Colonic mucosa (tissue), 4 donors: ENCODE measurements at regions not wholly inside any gene's neighbourhood (a gene's known extent, or its start where the extent isn't known, plus 50 kb on each side); places are given as distances from the start of the nearest gene placed in this dataset.

Source experiments
- DNase-seq: peaks from one replicate; pipeline ENCODE4 v3.0.0-alpha.2; 2020
- H3K27ac ChIP-seq: fragments of 200-600 bp; one replicate; pipeline ENCODE4 v1.8.0; 2021
- H3K27me3 ChIP-seq: fragments of 200-600 bp; one replicate; pipeline ENCODE4 v1.8.0; 2021
- H3K36me3 ChIP-seq: fragments of 200-600 bp; one replicate; pipeline ENCODE4 v1.8.0; 2021
- H3K4me1 ChIP-seq: fragments of 200-600 bp; one replicate; pipeline ENCODE4 v1.8.0; 2021; ENCODE audit warnings: mild to moderate bottlenecking
- H3K4me3 ChIP-seq: fragments of 200-600 bp; one replicate; pipeline ENCODE4 v1.8.0; 2021
- H3K9ac ChIP-seq, 2 donors: one replicate each; pipeline ENCODE4 v1.7.0; 2013; ENCODE audit warnings: control low read depth in 2 of 2, low read depth in 2 of 2, low read length in 2 of 2
- H3K9me3 ChIP-seq: fragments of 200-600 bp; one replicate; pipeline ENCODE4 v1.8.0; 2021
- CTCF ChIP-seq: fragments of 200-600 bp; IDR thresholded peaks from one replicate; pipeline ENCODE4 v1.8.0; 2022; ENCODE audit warnings: antibody characterized with exemption, mild to moderate bottlenecking
- intact Hi-C: fragments of 100-400 bp; cut with DNase I; formaldehyde crosslinking; loops from one replicate; pipeline ENCODE4 v1.14.1; 2022
- donor health status: healthy.
- donor health status: DM: no; HTN: no; CAD: no.
- donor health status: DM: no; HTN: no; CAD: no.

- no peak for DNase-seq
- Histone ChIP-seq H3K9me3 (no peaks in the 10 kb centered on the region), H3K9ac (no peak overlapping the region), H3K27me3 (no peaks in the 10 kb centered on the region), H3K36me3 (no peaks in the 10 kb centered on the region), H3K4me3 (no peak overlapping the region), H3K4me1 (no peaks in the 10 kb centered on the region), H3K27ac (no peak overlapping the region)
- TF ChIP-seq CTCF = no peak
- intact Hi-C loops = no loop called here
Measured at GRCh38 chr4:167775375-167775774, 317.0 kb upstream of the ANXA10 start.

GRCh38 chr4:167779280-167779679, 313.1 kb upstream of the ANXA10 start:
- no peak overlapping the region for H3K9ac ChIP-seq
- DNase-seq = no peak
- no peaks in the 10 kb centered on the region for H3K27me3 ChIP-seq
- H3K9me3 ChIP-seq = no peaks in the 10 kb centered on the region
- no peaks in the 10 kb centered on the region for H3K4me1 ChIP-seq
- H3K27ac ChIP-seq = no peak overlapping the region
- no peak overlapping the region for H3K4me3 ChIP-seq
- no peak for TF ChIP-seq CTCF
- H3K36me3 ChIP-seq = no peaks in the 10 kb centered on the region
- intact Hi-C loops = no loop called here

GRCh38 chr4:167779864-167780263, 312.5 kb upstream of the ANXA10 start:
- no peak for TF ChIP-seq CTCF
- no peaks in the 10 kb centered on the region for H3K4me1 ChIP-seq
- no peaks in the 10 kb centered on the region for H3K27me3 ChIP-seq
- H3K4me3 ChIP-seq = no peak overlapping the region
- no peak for DNase-seq
- intact Hi-C loops = no loop called here
- no peak overlapping the region for H3K27ac ChIP-seq
- H3K36me3 ChIP-seq = no peaks in the 10 kb centered on the region
- no peak overlapping the region for H3K9ac ChIP-seq
- H3K9me3 ChIP-seq = no peaks in the 10 kb centered on the region

GRCh38 chr4:167784826-167785225, 307.5 kb upstream of the ANXA10 start:
- Histone ChIP-seq H3K9ac (no peak overlapping the region), H3K9me3 (no peaks in the 10 kb centered on the region), H3K27ac (no peak overlapping the region), H3K27me3 (no peaks in the 10 kb centered on the region), H3K4me3 (no peak overlapping the region), H3K36me3 (no peaks in the 10 kb centered on the region), H3K4me1 (no peaks in the 10 kb centered on the region)
- no peak for DNase-seq
- intact Hi-C loops = no loop called here
- TF ChIP-seq CTCF = no peak

- no peak for TF ChIP-seq CTCF
- intact Hi-C loops = no loop called here
- Histone ChIP-seq H3K27me3 (no peaks in the 10 kb centered on the region), H3K36me3 (no peaks in the 10 kb centered on the region), H3K9me3 (no peaks in the 10 kb centered on the region), H3K4me3 (no peak overlapping the region), H3K27ac (no peak overlapping the region), H3K9ac (no peak overlapping the region), H3K4me1 (no peaks in the 10 kb centered on the region)
- DNase-seq = no peak
Measured at GRCh38 chr4:167785523-167785922, 306.8 kb upstream of the ANXA10 start.

- no peaks in the 10 kb centered on the region for H3K36me3 ChIP-seq
- no peak for DNase-seq
- intact Hi-C loops = no loop called here
- TF ChIP-seq CTCF = no peak
- H3K4me3 ChIP-seq = no peak overlapping the region
- no peaks in the 10 kb centered on the region for H3K4me1 ChIP-seq
- H3K27ac ChIP-seq = no peak overlapping the region
- no peak overlapping the region for H3K9ac ChIP-seq
- no peaks in the 10 kb centered on the region for H3K27me3 ChIP-seq
- no peaks in the 10 kb centered on the region for H3K9me3 ChIP-seq
Measured at GRCh38 chr4:167786504-167786903, 305.8 kb upstream of the ANXA10 start.
